ENCODE measurements at regions not wholly inside any gene's neighbourhood (a gene's known extent, or its start where the extent isn't known, plus 50 kb on each side); places are given as distances from the start of the nearest gene placed in this dataset.
A peak's percentile ranks its signal among the peaks of the same experiment; 100 is the strongest.
"Not testable (repeated sequence)": the region's sequence is repeated elsewhere in the genome, so short reads cannot be mapped to it uniquely, and the experiment has no call there.

- DNase-seq (ENCODE audit: low spot score), result no peak
Observed at GRCh38 chr13:111411919-111412650, 91.6 kb downstream of the TEX29 start.

GRCh38 chr13:111413407-111414187 is 93.2 kb downstream of the TEX29 start:
- DNase-seq (ENCODE audit: low spot score), result no peak

DNA sequence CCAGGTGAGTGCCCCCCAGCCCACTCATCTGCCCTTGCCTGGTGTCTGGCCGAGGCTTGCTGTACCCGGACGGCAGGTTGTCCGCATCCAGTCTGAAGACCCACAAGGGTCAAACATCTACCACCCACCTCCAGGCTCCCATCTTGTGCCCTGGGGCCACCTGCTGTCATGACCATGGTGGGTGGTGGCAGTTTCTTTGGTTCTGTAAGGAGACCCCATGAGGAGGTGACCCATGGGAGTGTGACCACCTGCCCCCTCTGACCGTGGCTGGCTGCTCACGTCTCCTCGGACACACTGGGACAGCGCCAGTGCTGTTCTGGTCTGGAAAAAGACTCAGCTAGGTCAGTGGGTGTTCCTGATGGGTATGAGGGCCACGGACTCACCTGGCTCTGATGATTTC is 93.9 kb downstream of the TEX29 start:
- no peak for DNase-seq (ENCODE audit: low spot score)

DNA sequence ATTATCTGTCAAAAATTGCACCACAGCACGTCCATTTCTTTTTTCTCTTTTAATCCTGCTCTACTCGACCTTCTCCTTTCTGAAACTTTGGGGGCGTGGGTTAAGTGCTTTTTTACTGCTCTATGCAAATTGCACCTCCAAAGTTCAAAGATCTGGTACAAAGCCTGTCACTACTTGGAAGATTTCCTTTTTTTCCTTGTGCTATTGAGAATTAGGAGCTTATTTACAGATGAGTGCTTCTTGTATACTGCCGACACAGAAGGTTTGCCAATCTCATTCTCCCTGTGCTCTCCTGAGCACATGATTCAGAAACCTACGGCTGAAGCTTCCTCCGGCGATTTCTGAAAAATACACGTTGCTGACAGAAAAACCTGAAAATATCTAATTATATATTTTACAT is 94.8 kb downstream of the TEX29 start:
- no peak for DNase-seq (ENCODE audit: low spot score)

GRCh38 chr13:111415765-111416164 is 95.3 kb downstream of the TEX29 start:
- no peak for DNase-seq (ENCODE audit: low spot score)

GRCh38 chr13:111418101-111418500 is 97.7 kb downstream of the TEX29 start:
- DNase-seq (ENCODE audit: low spot score), result no peak

DNA sequence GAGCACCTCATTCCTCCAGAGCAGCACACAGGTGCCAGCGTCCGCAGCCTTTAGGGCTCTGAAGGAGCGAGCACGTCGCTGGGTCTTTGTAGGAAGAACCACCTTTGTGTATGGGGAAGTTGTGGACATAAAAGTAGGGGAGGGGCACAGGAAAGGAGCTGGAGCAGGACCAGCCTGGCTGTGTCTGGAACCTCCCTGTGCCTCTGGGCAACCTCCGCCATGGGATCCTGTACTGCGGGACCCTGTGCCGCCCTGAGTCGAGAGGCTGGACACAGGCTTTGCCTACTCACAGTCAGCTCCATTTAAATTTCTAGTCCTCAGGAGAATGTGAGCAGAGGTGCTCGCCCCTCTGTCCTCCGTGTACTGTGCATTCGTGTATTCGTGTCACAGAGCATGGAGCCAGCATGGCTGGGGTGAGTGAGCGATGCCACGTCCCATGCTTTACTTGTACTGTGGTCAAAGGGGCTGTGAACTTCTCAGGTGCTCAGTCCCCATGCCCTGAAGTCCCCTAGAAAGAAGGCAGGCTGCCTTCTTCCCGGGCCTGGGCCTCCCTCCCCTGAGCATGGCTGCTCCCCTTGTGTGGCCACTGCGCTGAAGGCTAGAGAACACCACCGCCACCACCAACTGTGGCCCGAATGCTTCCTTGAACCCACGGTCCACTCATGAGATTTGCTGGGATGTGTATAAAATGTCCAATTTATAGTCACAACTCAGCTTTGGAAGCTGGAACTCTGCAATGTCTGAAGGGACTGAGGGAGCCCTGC is 99.9 kb downstream of the TEX29 start:
- no peak for DNase-seq (ENCODE audit: low spot score)

- no peak for DNase-seq (ENCODE audit: low spot score)
Observed at GRCh38 chr13:111421216-111421615, 100.8 kb downstream of the TEX29 start.

GRCh38 chr13:111422348-111422747 is 101.9 kb downstream of the TEX29 start:
- DNase-seq (ENCODE audit: low spot score), result no peak

GRCh38 chr13:111423168-111423785 is 102.8 kb downstream of the TEX29 start:
- DNase-seq (ENCODE audit: low spot score), result peak; percentile 54

DNA sequence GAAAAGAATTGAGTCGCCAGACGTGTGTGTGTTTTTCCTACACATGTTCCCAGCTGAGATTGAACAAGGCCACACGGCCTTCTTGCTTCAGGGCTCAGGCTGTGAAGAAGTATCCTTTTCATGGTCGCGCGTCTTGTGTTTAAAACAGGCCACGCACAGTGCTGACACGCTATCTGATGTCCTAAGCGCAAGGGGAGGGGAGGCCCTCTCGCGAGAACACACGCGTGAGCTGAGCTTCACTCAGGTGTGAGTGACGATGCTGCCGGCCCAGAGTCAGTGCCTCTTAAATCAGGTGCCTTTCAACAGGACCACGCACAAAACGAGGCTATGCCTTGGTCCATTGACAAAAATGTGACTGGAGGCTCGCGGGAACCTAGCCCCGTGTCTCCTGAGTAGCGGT is 103.7 kb downstream of the TEX29 start:
- DNase-seq (ENCODE audit: low spot score), result no peak

GRCh38 chr13:111425326-111425725 is 104.9 kb downstream of the TEX29 start:
- no peak for DNase-seq (ENCODE audit: low spot score)

GRCh38 chr13:111429064-111429558 is 108.7 kb downstream of the TEX29 start:
- no peak for DNase-seq (ENCODE audit: low spot score)

DNA sequence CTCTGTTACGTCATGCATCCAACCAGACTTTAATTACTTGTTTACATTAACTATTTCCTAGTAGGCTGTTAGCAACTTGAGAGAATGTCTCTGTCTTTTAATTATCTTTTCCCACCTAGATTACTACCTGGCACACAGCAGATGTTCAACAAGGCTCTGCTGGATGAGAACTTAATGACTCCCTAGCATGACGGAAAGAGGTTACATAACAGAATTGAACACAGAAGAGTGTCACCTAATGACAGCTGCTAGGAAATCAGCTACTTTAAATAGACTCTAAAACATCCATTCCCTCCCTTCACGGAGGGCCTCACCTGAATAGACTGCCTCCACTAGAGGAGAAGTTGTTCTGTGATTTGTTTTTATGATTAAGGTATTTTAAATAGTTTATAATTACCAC is 110.8 kb downstream of the TEX29 start:
- no peak for DNase-seq (ENCODE audit: low spot score)

- no peak for DNase-seq (ENCODE audit: low spot score)
Observed at GRCh38 chr13:111434578-111435159, 114.2 kb downstream of the TEX29 start.

DNA sequence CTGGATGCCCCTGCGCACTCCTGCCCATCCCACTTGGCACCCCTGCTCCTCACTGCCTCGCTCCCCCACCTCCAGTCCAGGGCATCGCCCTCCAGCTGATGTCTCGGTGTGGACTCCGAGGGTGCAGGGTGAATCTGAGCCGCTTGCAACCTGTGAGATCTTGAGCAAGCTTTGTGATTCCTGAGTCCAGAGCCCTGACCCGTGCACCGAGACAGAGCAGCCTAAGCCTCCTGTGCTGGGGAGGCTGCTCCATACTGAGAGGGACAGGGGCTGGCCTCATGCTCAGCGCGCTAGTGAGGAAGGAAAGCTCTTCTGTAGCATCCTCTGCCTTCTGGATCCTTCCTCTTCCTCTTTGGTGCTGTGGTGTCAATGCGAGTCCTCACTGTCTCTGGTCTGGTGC is 116.0 kb downstream of the TEX29 start:
- no peak for DNase-seq (ENCODE audit: low spot score)

DNA sequence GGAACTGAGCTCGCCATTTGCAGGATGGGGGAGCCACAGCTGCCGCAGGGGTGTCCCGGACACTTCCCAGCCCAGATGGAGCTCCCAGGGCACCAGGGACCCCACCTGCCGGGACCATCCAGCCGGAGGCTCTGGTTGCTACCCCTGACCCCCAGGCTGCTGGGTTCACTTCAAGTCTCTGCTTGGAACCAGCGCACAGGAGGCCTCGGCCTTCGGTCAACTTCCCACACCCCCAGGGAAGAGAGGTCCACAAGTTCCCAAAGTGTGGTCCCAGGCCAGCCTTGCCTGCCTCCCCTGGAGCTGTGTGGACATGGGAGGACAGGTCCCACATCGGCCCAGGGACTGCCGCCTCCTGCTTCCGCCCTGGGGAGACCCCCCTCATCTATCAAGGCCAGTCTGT is 117.0 kb downstream of the TEX29 start:
- no peak for DNase-seq (ENCODE audit: low spot score)

DNA sequence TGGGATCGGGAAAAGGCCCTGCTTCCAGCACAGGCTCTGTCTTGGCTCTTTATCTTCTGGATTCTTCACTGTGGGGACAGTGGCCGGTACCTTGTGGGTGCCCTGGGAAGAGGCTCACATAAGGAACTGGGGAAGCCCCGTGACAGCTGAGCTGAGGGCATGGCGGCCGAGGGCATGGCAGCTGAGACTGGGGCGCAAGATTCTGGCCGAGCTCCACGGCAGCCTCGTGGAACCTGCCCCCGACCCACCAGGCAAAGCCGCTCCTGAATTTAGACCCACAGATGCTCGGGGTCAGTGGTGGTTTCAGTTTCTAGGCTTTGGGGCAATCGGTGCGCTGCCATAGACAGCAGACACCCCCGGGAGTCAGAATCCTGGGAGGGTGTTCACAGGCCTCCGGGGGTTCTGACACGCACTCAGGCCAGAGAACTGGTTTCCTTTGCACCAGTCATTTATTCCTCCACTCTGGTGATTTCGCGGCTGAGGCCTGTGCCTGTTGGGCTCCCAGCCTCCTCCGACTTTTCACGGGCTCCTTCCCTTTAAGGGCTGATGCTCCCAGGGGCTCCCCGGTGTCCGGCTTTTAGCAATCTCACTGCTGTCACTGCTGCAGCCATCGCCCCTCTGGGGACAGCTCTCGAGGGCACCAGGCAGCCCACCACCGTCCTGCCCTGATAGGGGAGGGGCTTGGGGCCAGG is 117.6 kb downstream of the TEX29 start:
- no peak for DNase-seq (ENCODE audit: low spot score)

DNA sequence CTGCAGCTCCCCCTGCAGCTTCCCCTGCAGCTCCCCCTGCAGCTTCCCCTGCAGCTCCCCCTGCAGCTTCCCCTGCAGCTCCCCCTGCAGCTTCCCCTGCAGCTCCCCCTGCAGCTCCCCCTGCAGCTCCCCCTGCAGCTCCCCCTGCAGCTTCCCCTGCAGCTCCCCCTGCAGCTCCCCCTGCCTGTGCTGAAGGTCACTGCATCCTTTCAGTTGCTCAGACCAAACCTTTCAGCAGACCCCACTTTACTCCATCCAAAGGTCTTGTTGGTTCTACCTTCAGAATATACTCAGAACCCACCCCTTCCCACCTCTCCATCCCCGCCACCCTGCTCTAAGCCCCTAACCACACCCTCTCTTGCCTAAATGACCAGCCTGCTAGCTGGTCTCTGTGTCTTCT is 120.0 kb downstream of the TEX29 start:
- not testable (repeated sequence) for DNase-seq (ENCODE audit: low spot score)

DNA sequence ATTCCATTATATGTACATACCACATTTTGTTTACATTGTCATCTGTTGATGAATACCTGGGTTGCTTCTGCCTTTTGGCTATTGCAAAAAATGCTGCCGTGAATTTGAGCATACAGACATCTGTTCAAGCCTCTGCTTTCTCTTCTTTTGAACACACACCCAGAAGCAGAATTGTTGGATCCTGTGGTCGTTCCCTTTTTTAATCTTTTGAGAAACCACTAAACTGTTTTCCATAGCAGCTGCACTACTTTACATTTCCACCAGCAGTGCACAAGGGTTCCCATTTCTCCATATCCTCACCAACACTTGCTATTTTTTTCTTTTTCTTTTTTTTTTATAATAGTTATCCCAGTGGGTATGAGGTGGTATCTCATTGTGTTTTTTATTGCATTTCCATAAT is 123.5 kb downstream of the TEX29 start:
- no peak for DNase-seq (ENCODE audit: low spot score)

GRCh38 chr13:111448504-111448903 is 128.1 kb downstream of the TEX29 start:
- DNase-seq (ENCODE audit: low spot score), result no peak

Measured in ureter (tissue), 1 donor.